ENCODE measurements at regions not wholly inside any gene's neighbourhood (a gene's known extent, or its start where the extent isn't known, plus 50 kb on each side); places are given as distances from the start of the nearest gene placed in this dataset.

DNA sequence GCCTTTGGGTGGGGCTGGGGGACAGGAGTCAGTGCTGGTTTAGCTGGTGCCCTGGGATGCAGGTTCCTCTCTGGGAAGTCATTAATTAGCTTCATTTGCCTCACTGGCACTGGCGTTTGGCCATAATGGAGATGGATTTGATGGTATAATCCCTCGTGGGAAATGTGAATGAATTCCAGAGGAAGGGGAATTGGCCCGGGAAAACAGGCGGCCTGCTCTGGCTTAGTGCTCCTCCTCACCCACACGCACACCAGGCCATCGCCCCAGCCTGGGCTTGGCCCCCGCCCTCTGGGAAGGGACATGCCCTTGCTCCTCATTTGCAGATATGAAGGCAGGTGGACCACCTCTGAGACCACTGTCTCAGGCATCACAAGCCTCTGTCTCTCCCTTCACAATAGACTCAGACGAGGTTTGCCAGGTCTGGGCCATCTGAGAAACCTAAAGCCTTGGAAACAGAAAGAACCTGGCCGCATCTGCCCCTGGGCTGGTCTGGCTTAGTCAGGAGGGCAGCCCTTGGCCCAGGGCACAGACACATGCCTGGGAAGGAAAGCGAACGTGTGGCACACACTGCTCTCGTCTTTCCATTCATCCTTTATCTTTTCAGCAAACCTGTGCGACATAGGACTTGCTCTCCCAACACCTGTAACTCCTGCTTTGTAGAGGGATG, 199.2 kb upstream of the CDH4 start:
- no peak for DNase-seq (ENCODE audit: unreplicated experiment)
- CTCF ChIA-PET: no interaction called here
- intact Hi-C loops (cut with micrococcal nuclease): no loop called here
- Mint-ChIP-seq H3K4me3 (ENCODE audit: unreplicated experiment) (no peak overlapping the region), H3K27me3 (ENCODE audit: insufficient read depth, unreplicated experiment) (peaks cover 63% of the 10 kb centered on the region), H3K27ac (ENCODE audit: low read depth, unreplicated experiment) (no peak overlapping the region), H3K4me1 (ENCODE audit: insufficient read depth, unreplicated experiment) (no peaks in the 10 kb centered on the region), H3K36me3 (ENCODE audit: insufficient read depth, unreplicated experiment) (no peaks in the 10 kb centered on the region), H3K9me3 (ENCODE audit: unreplicated experiment) (no peaks in the 10 kb centered on the region)
- no TSS peak for BruUV-seq (replicated peaks)
- POLR2A ChIA-PET: no interaction called here
- no peak for TF ChIP-seq CTCF (IDR thresholded peaks at IDR 0.05; ENCODE audit: unreplicated experiment)

DNA sequence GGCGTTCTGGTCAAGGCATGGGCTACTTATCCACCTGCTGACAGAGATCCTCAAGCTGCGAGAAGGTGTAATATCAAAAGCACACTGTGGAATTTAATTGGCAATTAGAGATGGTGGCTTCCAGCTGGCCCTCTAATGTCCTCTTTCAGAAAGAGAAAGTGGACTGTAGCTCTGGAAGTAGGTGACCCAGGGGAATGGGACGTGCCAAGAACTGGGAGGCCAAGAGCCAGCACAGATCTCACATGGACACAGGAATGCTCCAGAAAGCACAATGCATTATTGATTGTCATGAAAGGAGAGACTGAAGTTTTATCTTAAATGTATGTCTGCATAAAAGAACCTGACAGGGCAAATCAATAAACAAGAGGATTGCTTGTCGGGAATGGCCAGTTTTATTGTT, 198.6 kb upstream of the CDH4 start:
- no peak overlapping the region for H3K4me3 Mint-ChIP-seq (ENCODE audit: unreplicated experiment)
- H3K27ac Mint-ChIP-seq (ENCODE audit: low read depth, unreplicated experiment): no peak overlapping the region
- no peaks in the 10 kb centered on the region for H3K4me1 Mint-ChIP-seq (ENCODE audit: insufficient read depth, unreplicated experiment)
- DNase-seq (ENCODE audit: unreplicated experiment): no peak
- BruUV-seq (replicated peaks): no TSS peak
- no peaks in the 10 kb centered on the region for H3K9me3 Mint-ChIP-seq (ENCODE audit: unreplicated experiment)
- intact Hi-C loops (cut with micrococcal nuclease): no loop called here
- POLR2A ChIA-PET: no interaction called here
- CTCF ChIA-PET: no interaction called here
- peaks cover 68% of the 10 kb centered on the region for H3K27me3 Mint-ChIP-seq (ENCODE audit: insufficient read depth, unreplicated experiment)
- H3K36me3 Mint-ChIP-seq (ENCODE audit: insufficient read depth, unreplicated experiment): no peaks in the 10 kb centered on the region
- TF ChIP-seq CTCF (IDR thresholded peaks at IDR 0.05; ENCODE audit: unreplicated experiment): no peak

DNA sequence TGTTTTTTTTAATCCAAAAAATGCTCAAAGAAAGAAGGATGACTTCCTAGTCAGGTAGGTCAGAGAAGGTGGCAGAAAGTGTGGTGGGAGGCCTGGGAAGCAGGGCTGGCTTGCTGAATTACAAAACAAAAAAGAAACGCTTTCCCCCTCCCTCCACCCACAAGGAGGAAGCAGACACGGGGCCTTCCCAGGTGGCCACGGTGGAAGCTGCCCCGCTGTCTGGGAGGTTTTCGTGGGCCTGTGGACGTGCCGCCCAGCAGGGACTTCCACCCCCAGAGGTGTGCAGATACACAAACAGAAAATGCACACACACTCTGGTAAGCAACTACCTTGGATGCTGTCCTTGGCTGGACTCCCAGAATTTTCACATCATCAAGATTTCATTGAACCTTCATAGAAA, 198.2 kb upstream of the CDH4 start:
- TF ChIP-seq CTCF (IDR thresholded peaks at IDR 0.05; ENCODE audit: unreplicated experiment): no peak
- Mint-ChIP-seq H3K27me3 (ENCODE audit: insufficient read depth, unreplicated experiment) (peaks cover 72% of the 10 kb centered on the region), H3K4me1 (ENCODE audit: insufficient read depth, unreplicated experiment) (no peaks in the 10 kb centered on the region), H3K36me3 (ENCODE audit: insufficient read depth, unreplicated experiment) (no peaks in the 10 kb centered on the region), H3K4me3 (ENCODE audit: unreplicated experiment) (no peak overlapping the region), H3K9me3 (ENCODE audit: unreplicated experiment) (no peaks in the 10 kb centered on the region), H3K27ac (ENCODE audit: low read depth, unreplicated experiment) (no peak overlapping the region)
- ChIA-PET CTCF (no interaction called here), POLR2A (no interaction called here)
- no TSS peak for BruUV-seq (replicated peaks)
- no peak for DNase-seq (ENCODE audit: unreplicated experiment)
- intact Hi-C loops (cut with micrococcal nuclease): no loop called here

GRCh38 chr20:61054411-61054810, 197.7 kb upstream of the CDH4 start:
- ChIA-PET POLR2A (no interaction called here), CTCF (no interaction called here)
- no peak for TF ChIP-seq CTCF (IDR thresholded peaks at IDR 0.05; ENCODE audit: unreplicated experiment)
- Mint-ChIP-seq H3K36me3 (ENCODE audit: insufficient read depth, unreplicated experiment) (no peaks in the 10 kb centered on the region), H3K4me1 (ENCODE audit: insufficient read depth, unreplicated experiment) (no peaks in the 10 kb centered on the region), H3K27me3 (ENCODE audit: insufficient read depth, unreplicated experiment) (peaks cover 76% of the 10 kb centered on the region), H3K4me3 (ENCODE audit: unreplicated experiment) (no peak overlapping the region), H3K9me3 (ENCODE audit: unreplicated experiment) (no peaks in the 10 kb centered on the region), H3K27ac (ENCODE audit: low read depth, unreplicated experiment) (no peak overlapping the region)
- DNase-seq (ENCODE audit: unreplicated experiment): no peak
- intact Hi-C loops (cut with micrococcal nuclease): no loop called here
- BruUV-seq (replicated peaks): no TSS peak
